Activated CD8-positive, alpha-beta T cell treated with anti-CD3 and anti-CD28 coated beads, Interleukin-2, amount 10 ng/mL, durations not matched to agents 7 days and 5 days (primary cell): ENCODE measurements at regions not wholly inside any gene's neighbourhood (a gene's known extent, or its start where the extent isn't known, plus 50 kb on each side); places are given as distances from the start of the nearest gene placed in this dataset.

Experiments
- ATAC-seq: fragments of 150-1000 bp; cut with Tn5 transposase; one replicate; pipeline ENCODE4 v1.10.0; 2021; ENCODE audit warnings: moderate library complexity
- CTCF ChIA-PET: fragments of 350-600 bp; sonication (Branson Sonifier 250); formaldehyde crosslinking; loops from one replicate; lab custom pipeline; 2021; ENCODE audit warnings: antibody characterized with exemption; lab: Charles Lee
- POLR2A ChIA-PET: fragments of 350-600 bp; sonication (Branson Sonifier 250); formaldehyde crosslinking; loops from one replicate; lab custom pipeline; 2021; ENCODE audit warnings: antibody characterized with exemption; lab: Charles Lee
- DNase-seq: peaks from one replicate; pipeline ENCODE4 v3.0.0-alpha.2; 2020
- H3K27ac Mint-ChIP-seq: one replicate; pipeline ENCODE4 v1.8.0; 2021; ENCODE audit warnings: mild to moderate bottlenecking, mixed read lengths
- H3K27me3 Mint-ChIP-seq: one replicate; pipeline ENCODE4 v1.8.0; 2021; ENCODE audit warnings: low read depth, mixed read lengths
- H3K36me3 Mint-ChIP-seq: one replicate; pipeline ENCODE4 v1.8.0; 2021; ENCODE audit warnings: low read depth, mixed read lengths
- H3K4me1 Mint-ChIP-seq: one replicate; pipeline ENCODE4 v1.8.0; 2021; ENCODE audit warnings: low read depth, mixed read lengths
- H3K4me3 Mint-ChIP-seq: one replicate; pipeline ENCODE4 v1.8.0; 2021; ENCODE audit warnings: mild to moderate bottlenecking, mixed read lengths
- H3K9me3 Mint-ChIP-seq: one replicate; pipeline ENCODE4 v1.8.0; 2022; ENCODE audit warnings: mixed read lengths; ENCODE audit not compliant: insufficient read depth

- H3K4me3 Mint-ChIP-seq: no peak overlapping the region
- ChIA-PET CTCF (no interaction called here), POLR2A (no interaction called here)
- no peak for DNase-seq
- no peaks in the 10 kb centered on the region for H3K4me1 Mint-ChIP-seq
- H3K27ac Mint-ChIP-seq: no peak overlapping the region
- H3K9me3 Mint-ChIP-seq: no peaks in the 10 kb centered on the region
- ATAC-seq: no peak
- no peaks in the 10 kb centered on the region for H3K27me3 Mint-ChIP-seq
- H3K36me3 Mint-ChIP-seq: no peaks in the 10 kb centered on the region
Measured at GRCh38 chr4:124762956-124763355, 50.4 kb upstream of the ANKRD50 start.
